Hematopoietic multipotent progenitor cell treated with erythropoietin and hydrocortisone succinate and interleukin-3 and kit ligand, for 6 days (in vitro differentiated cells): ENCODE measurements at regions not wholly inside any gene's neighbourhood (a gene's known extent, or its start where the extent isn't known, plus 50 kb on each side); places are given as distances from the start of the nearest gene placed in this dataset.
"Not testable (repeated sequence)": the region's sequence is repeated elsewhere in the genome, so short reads cannot be mapped to it uniquely, and the experiment has no call there.

ENCODE experiments used
- DNase-seq: peaks from one replicate; pipeline ENCODE4 v3.0.0-alpha.2; 2015

DNA sequence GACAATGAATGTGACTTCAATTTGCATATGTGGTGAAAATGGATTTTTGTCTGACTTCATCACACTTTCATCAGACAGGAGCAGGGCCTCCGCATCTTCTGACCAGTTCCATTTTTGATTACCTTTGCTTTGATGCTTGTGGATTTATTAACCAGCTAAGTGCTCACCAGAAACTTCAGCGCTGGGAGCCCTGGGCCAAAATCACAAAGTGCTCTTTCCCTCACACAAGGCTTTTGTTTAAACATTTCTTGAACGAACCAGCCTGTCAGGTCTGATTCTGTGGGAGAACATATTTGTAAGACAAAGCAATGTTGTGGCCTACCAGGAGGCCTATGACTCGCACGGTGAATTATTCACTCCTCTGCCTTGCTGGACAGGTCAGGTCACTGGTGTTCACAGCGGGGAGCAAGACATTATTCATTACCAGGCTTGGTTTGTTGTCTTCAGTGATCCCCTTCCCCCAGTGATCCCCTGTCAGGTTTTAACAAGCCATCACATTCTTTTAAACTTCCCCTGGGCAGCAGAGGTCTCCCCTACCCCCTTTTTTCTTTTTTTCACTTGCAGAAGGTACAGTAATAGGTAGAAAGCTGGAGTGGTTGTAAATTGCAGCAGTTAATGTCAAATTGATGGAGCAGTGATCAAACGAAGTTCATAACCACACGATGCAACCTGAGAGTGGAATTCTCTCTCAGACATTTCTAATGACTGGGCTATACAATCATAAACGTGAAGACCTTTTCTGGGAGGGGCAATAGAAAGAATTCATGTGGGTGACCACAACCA is 167.5 kb upstream of the PRICKLE1 start:
- no peak for DNase-seq

DNA sequence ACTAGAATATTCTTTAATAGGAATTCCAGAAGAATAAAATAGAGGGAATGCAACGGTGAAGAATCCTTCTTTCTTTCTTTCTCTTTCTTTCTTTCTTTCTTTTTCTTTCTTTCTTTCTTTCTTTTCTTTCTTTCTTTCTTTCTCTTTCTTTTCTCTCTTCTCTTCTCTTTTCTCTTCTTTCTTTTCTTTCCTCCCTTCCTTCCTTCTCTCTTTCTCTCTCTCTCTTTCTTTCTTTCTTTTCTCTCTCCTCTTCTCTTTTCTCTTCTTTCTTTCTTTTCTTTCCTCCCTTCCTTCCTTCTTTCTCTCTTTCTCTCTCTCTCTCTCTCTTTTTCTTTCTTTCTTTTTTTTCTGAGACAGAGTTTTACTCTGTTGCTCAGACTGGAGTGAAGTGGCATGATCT is 160.8 kb upstream of the PRICKLE1 start:
- DNase-seq = no peak

DNA sequence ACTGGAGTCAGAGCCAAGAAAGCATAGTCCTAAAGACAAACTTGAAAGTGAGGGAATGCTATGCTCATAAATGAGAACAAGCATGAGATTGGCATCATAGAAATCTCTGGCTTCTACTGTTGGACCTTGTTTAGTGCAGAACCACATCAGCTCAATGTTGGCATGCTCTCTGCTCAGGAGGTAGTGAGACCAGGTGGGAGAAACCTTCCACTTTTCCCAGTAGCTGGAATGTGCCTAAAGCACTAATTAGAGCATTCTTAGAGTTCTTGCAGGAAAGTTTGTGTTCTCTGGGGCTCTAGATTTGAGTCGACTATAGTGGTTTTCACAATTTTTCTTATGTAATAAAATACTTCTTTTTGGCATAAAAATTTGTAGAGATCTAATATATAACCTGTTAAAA is 159.7 kb upstream of the PRICKLE1 start:
- no peak for DNase-seq

DNA sequence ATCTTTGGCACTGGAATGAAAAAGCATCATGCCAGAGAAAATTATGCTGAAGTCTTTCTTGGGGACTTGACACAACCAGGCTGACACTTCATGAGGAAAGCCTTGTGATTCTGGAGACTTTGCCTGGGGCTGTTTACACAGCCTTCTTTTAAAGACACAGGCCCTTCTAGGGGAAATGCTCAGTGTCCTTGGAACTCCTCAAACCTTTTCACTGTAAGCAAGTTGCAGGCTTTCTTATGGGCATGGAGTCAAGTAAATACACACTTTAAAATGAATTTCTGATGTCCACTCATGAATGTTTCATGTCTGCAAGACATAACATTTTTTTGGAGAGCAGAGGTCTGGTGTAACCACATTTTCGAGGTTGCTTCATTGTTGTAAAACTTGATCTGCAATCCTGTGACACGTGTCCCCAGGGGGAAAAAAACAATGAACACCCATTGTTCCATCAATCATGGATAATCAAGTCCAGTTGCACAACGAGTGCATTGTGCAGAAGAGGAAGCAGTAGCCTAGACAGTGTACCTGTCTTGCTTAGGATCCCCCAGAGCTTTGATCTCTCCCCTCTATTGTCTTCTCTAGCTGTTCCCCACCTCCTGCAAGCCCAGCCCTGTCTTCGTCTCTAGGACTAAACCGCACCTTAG is 155.1 kb upstream of the PRICKLE1 start:
- no peak for DNase-seq

DNA sequence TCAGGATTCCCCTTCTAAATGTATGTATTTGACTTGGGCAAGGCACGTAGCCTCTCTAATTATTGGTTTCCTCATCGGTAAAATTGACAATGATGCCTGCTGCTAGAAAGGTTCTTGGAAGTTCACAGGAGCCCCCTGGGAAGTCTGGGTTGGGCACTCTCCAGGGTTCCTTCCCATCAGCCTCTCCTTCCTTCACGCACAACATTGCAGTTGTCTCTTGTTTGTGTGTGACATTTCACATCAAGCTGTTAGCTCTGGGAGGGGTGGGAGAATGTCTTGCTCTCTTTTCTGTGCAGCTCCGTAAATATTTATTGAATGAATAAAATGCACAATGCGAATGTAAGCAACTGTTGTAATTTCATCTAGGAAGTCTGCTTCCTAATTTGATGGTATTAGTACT is 153.2 kb upstream of the PRICKLE1 start:
- no peak for DNase-seq

DNA sequence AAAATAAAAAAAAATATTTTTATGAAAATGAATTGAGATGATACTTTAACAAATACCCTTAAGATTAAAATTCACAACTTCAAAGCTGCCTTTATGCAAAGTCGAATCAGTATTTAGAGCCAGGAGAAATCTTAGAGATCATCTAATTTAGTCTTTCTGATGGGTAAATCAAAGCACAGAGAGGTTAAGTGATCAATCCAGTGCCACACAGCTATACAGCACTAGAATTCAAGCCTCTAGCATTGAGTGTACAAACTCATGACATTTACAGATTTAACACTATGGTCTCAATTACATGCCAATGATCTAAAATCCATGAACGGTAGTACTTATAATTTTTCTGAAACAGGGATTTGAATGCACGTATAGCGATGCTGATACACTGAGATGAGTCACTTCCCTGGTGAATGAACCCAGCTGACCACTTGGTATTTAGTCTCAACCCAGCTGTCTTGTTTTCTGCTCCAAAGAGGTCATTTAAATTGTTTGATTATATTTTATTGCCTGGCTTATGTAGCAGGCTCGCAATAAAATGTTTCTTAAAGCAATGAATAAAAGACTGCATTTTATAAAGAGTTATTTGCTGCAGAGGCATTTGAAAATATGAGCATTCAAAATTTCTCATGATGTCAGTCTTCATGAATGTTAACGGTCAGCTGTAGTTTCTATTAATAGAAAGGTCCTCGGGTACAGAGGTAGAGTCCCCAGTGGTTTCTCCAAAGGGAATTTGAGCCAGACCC is 152.4 kb upstream of the PRICKLE1 start:
- no peak for DNase-seq

DNA sequence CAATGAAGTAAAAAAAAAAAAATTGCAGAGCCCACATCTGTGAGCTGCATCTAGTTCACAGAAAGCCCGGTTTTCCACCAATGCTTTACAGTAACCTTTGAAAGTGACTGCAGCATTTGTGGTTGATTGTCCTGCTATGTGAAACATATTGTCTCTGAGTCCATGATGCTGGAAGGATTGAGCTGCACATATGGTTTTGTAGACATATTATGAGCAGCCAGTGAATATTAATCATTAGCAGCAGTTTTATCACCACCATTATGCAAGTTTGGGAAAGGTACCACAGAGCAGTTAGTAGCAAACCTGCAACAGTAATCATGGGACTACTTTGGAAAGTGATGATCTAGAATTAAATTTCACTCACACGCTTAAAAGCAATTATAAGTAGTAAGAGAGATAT is 151.5 kb upstream of the PRICKLE1 start:
- DNase-seq = no peak

DNA sequence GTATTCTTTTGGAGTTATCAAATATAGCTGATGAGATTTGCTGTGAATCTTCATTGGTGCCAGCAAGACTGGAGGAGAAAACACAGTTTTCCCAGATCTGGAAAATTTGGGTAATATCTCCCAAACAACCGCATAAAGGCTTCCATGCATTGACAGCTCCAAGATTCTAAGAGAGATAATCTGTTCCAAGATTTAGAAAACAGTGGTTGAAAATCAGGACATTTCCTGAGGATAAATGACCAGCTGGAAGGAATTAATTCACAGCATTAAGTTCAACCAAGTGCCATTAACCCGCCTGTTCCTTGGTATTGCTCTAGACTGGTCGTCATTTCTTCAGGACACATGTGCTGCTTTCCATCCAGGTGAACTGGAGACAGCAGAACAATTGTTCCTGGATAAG is 147.9 kb upstream of the PRICKLE1 start:
- DNase-seq = no peak

DNA sequence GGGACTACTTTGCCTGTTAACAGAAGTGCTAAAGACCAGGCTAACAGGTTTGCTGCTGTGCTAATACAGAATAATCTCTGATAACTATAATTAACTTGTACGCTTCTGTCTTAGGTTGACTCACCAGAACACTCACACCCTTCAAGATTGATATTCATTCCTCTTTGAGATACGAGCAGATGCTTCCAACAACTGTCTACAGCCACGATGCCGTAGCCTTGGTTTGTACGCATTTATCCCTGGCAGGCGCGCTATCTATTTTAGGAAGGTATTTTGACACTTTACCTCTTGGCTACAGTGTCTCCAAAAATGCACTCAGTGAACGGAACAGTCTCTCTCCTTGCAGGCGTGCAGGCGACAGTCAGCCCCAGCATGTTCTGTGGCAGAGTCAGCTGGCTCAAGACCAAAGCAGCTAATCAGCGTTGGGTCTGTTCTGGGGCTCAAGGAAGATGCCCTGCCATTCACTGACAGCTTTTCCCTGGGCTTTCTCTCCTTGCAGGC is 146.4 kb upstream of the PRICKLE1 start:
- DNase-seq = no peak

DNA sequence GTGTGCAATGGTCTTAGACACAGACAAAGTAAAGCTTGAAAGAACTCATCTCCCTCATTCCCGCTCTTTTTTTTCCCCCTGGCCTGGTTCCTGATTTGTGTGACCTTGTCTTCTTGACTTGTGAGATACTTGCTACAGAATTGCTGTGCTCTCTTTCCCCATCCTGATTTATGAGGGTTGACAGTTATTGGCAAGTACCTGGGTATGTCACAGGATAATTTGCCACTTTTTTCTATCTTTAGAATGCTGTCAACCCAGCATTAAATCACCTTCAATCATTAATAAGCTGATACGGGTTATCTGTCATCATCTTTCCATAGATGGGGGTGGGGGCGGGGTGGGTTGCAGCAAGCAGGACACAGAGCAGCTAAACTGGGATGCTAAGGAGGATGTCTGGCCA is 144.4 kb upstream of the PRICKLE1 start:
- DNase-seq = no peak

DNA sequence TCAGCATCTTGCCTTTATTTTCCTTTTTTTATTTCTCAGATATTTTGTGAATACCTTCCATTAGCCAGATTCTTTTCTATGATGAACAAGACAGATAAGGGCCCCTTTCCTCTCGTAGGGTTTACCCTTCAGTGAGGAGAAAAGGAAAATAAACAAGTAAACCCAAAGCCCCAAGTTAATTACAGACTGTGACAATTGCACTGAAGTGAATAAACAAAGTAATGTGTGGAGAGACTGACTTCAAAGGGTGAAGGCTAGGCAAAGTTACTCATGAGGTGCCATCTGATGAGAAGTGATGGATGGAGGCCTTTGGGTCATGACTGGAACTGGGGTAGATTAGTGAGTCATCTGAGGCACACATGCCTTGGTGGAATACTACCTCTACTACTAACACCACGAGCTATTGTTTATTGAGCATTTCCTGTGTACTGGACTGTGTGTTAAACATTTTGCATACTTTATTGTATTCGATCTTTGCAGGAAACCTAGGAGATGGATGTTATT is 143.4 kb upstream of the PRICKLE1 start:
- no peak for DNase-seq

DNA sequence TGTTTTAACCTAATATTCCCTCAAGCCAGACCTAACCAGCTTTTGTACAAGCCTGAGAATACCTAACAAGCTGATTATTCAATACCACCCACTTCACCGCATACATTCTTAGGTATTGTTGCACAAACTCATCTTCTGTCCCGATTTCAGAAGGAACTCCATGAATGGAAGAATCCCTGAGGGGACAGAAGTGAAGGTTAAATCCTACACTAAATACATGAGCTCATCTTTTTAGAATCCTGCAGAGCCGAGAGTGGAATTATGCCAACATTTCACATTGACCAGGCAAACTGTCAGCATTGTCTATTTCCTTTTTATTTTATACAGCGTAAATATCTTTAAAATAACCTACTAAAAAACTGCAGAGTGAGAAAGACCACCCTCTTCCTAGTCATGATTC is 140.7 kb upstream of the PRICKLE1 start:
- DNase-seq = no peak

DNA sequence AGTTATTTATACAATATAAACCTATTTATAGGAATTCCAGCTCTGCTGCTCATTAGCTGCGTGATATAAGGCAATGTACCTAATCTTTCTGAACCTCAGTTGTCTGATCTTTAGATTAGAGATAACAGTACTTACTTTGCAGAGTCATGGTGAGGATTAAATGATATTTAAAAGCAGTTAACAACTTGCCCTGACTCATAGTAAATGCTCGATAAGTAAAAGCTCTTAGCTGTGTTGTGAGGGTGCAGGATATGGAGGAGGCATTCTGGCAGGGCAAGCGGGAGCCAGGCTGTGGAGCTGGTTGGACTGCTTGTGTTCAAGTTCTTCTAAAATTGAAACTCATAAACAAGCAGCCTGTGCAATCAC is 140.0 kb upstream of the PRICKLE1 start:
- DNase-seq = no peak

DNA sequence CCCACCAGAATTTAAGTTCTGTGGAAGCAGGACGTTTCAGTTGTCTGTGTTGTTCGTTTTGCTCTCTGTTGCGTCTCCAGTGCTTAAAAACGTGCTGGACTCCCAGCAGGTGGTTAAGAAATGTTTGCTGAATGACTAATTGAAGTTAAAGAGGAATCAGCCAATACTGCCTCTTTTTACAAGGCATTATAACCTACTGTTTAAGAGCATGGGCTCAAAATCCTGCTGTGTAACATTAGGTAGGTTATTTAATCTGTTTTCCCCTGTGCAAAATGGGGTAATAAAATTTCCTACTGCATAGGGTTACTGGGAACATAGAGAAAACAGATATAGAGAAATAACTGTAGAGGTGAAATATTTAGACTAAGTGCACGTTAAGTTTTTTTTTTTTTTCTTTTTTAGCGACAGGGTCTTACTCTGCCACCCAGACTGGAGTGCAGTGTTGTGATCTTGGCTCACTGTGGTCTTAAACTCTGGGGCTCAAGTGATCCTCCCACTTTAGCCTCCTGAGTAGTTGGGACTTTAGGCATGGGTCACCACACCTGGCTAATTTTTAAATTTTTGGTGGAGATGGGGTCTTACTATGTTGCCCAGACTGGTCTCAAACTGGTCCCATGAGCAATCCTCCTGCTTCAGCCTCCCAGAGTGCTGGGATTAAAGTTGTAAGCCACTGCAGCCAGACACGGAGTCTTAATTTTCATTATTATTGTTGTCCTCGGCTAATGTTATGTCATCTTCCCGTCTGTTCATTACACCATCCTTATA is 139.4 kb upstream of the PRICKLE1 start:
- no peak for DNase-seq

DNA sequence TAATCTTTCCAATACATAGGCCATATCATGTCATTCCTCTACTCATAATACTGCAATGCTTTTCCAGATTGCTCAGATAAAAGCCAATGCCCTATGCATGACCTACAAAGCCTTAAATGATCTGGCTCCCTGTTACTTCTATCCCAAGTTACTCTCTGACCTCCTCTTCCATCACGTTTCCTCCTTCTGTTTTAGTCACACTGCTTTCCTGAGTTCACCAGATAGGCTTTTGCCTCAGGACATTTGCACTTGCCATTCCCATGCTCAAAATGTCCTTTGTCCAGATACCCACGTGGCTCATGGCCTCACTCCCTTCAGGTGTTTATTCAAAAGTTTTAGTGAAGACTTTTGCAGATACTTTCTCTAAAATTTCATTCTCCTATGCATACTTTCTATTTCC is 138.7 kb upstream of the PRICKLE1 start:
- no peak for DNase-seq

DNA sequence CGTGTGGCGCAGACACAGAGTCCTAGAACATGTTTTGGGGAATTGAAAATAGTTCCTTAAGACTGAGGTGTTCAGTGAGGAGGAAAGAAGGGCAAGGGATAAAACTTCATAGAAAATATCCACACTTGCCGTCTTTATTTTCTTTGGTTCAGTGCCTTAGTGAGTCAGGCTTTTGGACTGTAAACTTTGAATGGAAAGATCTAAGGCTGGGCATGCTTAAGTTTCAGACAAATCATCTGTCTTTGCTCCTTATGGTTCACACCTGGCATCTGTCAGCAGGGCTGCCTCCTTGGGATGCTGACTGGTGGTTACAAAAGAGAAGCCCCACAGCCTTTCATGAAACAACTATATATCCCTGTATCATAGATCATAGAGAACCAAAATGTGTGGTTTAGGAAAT is 136.3 kb upstream of the PRICKLE1 start:
- no peak for DNase-seq

DNA sequence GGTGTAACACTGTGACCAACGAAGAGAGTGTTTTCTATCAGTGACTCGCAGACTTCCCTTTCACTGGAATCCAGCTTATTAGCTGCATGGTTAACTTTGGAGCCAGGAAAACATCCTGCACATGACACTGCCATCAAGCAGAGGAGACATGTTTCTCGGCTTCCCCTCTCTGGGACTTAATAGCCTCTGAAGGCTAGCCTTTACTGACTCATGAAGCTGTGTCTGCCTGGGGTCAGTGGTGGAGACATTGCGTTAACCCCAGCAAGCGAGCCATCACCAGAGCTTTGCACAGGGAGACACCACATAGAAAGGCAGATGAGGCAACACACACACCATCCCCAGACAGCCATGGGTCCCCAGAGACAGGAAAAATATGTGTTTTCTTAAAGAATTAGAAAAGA is 126.9 kb upstream of the PRICKLE1 start:
- DNase-seq = no peak

DNA sequence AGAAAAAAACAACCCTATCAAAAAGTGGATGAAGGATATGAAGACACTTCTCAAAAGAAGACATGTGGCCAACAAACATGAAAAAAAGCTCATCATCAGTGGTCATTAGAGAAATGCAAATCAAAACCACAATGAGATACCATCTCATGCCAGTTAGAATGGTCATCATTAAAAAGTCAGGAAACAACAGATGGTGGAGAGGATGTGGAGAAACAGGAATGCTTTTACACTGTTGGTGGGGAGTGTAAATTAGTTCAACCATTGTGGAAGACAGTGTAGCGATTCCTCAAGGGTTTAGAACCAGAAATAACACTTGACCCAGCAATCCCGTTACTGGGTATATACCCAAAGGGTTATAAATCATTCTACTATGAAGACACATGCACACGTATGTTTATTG is 124.0 kb upstream of the PRICKLE1 start:
- not testable (repeated sequence) for DNase-seq

DNA sequence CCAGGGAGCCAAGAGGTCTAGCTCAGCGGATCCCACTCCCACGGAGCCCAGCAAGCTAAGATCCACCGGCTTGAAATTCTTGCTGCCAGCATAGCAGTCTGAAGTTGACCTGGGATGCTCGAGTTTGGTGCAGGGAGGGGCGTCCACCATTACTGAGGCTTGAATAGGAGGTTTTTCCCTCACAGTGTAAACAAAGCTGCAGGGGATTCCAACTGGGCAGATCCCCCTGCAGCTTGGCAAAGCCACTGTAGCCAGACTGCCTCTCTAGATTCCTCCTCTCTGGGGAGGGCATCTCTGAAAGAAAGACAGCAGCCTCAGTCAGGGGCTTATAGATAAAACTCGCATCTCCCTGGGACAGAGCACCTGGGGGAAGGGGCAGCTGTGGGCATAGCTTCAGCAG is 118.8 kb upstream of the PRICKLE1 start:
- DNase-seq = not testable (repeated sequence)

DNA sequence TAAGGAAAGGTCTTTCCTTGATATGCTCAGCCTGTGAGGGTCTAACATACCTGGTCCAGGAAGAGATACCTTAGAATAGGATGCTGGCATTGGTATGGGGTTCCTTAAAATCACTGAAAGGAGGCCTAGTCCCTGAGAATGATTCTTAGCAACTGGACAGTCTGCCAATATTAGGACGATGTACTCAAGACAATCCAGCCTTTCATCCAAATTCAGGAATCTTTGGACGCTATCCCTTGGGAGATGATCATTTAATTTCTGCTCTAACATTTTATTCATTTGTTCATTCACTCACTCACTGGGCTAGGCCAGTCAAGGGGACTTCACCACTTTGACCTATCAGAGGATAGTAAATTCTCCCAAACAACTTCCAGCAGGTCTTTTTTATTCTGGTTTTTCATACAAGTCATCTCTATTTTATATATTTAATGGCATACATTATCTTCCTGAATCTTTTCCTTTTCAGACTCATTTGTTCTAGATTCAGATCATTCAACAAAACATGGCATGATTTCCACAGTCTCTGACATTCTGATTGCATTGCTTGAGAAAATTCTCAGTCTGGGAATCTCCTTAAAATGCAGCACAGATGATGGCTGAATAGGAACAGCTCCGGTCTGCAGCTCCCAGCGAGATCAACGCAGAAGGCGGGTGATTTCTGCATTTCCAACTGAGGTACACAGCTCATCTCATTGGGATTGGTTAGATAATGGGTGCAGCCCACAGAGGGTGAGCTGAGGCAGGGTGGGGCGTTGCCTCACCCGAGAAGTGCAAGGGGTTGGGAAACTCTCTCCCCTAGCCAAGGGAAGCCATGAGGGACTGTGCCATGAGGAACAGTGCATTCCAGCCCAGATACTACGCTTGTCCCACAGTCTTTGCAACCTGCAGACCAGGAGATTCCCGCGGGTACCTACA is 118.0 kb upstream of the PRICKLE1 start:
- no peak for DNase-seq

DNA sequence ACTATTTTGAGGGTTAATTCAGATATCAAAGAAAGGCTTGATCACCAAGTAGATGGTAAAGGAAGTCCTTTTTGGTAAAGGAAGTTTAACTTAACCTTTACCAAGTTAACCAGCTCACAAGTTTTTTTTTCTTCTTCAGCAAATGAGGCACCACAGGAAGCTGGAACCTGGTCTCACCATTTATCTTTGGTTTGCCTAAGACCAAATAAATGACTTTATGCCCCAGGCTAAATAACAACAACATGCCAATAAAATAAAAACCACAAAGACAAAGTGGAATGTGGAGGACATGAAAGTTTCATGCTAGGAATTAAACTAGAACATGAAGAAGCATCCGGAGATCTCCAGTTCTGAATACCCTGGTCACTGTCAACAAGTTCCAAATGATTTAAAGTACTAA is 116.8 kb upstream of the PRICKLE1 start:
- DNase-seq = no peak

DNA sequence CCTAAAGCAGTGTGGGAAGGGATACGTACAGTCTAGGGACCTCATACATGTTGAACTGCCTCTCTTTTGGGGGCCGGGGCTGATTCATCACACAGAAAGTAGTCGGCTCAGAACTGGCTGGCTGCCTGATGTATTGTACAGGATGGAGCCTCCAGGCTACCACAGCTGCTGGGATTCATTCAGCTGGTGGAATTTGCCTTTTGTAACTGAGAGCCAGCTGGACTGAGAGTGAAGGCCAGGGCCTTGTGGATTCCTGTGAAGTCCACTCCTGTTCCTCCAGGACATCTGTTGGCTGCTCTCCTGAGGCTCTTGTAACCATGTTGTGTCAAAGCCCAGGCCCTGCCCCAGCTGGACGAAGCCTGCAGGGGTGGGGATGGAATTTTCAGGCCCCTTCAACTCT is 116.3 kb upstream of the PRICKLE1 start:
- no peak for DNase-seq
